OCI-LY7 (cell line): ENCODE measurements at regions not wholly inside any gene's neighbourhood (a gene's known extent, or its start where the extent isn't known, plus 50 kb on each side); places are given as distances from the start of the nearest gene placed in this dataset.

Source experiments
- BruUV-seq: library from RNA; stranded (reverse); fragments of 400-500 nt; replicated peaks from 2 replicates; lab custom pipeline; 2021; lab: Mats Ljungman, UMichigan
- CTCF ChIA-PET: fragments of 300-600 bp; sonication (Branson Sonifier 250); formaldehyde crosslinking; loops from one replicate; lab custom pipeline; 2022; ENCODE audit warnings: antibody characterized with exemption; ENCODE audit not compliant: unreplicated experiment; lab: Charles Lee
- POLR2A ChIA-PET: fragments of 300-600 bp; sonication (Branson Sonifier 250); formaldehyde crosslinking; loops from one replicate; lab custom pipeline; 2022; ENCODE audit warnings: antibody characterized with exemption; lab: Charles Lee
- DNase-seq: peaks from one replicate; pipeline ENCODE4 v3.0.0-alpha.2; 2015; ENCODE audit warnings: low spot score
- H2AFZ ChIP-seq: fragments of 200-600 bp; sonication (generic), shearing (Covaris generic); 2 replicates; pipeline ENCODE4 v1.6.1; 2014; ENCODE audit warnings: mild to moderate bottlenecking, antibody characterized with exemption, low read length, moderate library complexity
- H3K27ac ChIP-seq: fragments of 200-600 bp; sonication (generic); 2 replicates; pipeline ENCODE4 v1.5.1; 2014; ENCODE audit warnings: mixed run types, low read depth, mild to moderate bottlenecking, moderate library complexity, low read length, inconsistent platforms; ENCODE audit not compliant: poor library complexity, severe bottlenecking
- H3K36me3 ChIP-seq: fragments of 200-600 bp; sonication (generic); 2 replicates; pipeline ENCODE4 v1.6.1; 2014; ENCODE audit warnings: mild to moderate bottlenecking, antibody characterized with exemption, low read length, moderate library complexity, mixed read lengths; ENCODE audit not compliant: insufficient read depth
- H3K4me1 ChIP-seq: fragments of 200-600 bp; sonication (generic); 2 replicates; pipeline ENCODE4 v1.5.1; 2014; ENCODE audit warnings: mild to moderate bottlenecking, low read length; ENCODE audit not compliant: insufficient read depth, poor library complexity, severe bottlenecking
- H3K4me2 ChIP-seq: fragments of 200-600 bp; sonication (generic); 2 replicates; pipeline ENCODE4 v1.6.1; 2014; ENCODE audit warnings: mild to moderate bottlenecking, low read length
- H3K4me3 ChIP-seq: fragments of 200-600 bp; sonication (generic); 2 replicates; pipeline ENCODE4 v1.5.1; 2014; ENCODE audit warnings: mild to moderate bottlenecking, low read depth, low read length; ENCODE audit not compliant: poor library complexity, severe bottlenecking
- H3K79me2 ChIP-seq: fragments of 200-600 bp; sonication (generic); 2 replicates; pipeline ENCODE4 v1.6.1; 2016; ENCODE audit warnings: low read depth, mild to moderate bottlenecking, low read length, moderate library complexity, mixed read lengths; ENCODE audit not compliant: insufficient read depth
- H3K9me2 ChIP-seq: fragments of 200-600 bp; sonication (generic); 2 replicates; pipeline ENCODE4 v1.6.1; 2016; ENCODE audit warnings: mild to moderate bottlenecking, low read length, mixed read lengths; ENCODE audit not compliant: insufficient read depth
- H3K9me3 ChIP-seq: fragments of 200-600 bp; sonication (generic); 2 replicates; pipeline ENCODE4 v1.6.1; 2014; ENCODE audit warnings: mild to moderate bottlenecking, mixed run types, low read length, mixed read lengths
- H4K20me1 ChIP-seq: fragments of 200-600 bp; sonication (generic); 2 replicates; pipeline ENCODE4 v1.6.1; 2014; ENCODE audit warnings: mild to moderate bottlenecking, antibody characterized with exemption, low read length, moderate library complexity, mixed read lengths; ENCODE audit not compliant: insufficient read depth
- CTCF ChIP-seq: fragments of 200-600 bp; sonication (generic); conservative IDR thresholded peaks from 2 replicates; pipeline ENCODE4 v1.5.1; 2014; ENCODE audit warnings: mild to moderate bottlenecking, antibody characterized with exemption, low read length, moderate library complexity, mixed read lengths
- EZH2phosphoT487 ChIP-seq: fragments of 200-600 bp; sonication (generic); IDR thresholded peaks from 2 replicates; pipeline ENCODE4 v1.6.1; 2018; ENCODE audit warnings: low read depth, borderline replicate concordance, mild to moderate bottlenecking, mixed run types, antibody characterized with exemption, low read length, moderate library complexity, mixed read lengths
- intact Hi-C: fragments of 100-400 bp; cut with micrococcal nuclease; formaldehyde crosslinking; loops from one replicate; pipeline ENCODE4 v1.10.0; 2022; ENCODE audit not compliant: unreplicated experiment

DNA sequence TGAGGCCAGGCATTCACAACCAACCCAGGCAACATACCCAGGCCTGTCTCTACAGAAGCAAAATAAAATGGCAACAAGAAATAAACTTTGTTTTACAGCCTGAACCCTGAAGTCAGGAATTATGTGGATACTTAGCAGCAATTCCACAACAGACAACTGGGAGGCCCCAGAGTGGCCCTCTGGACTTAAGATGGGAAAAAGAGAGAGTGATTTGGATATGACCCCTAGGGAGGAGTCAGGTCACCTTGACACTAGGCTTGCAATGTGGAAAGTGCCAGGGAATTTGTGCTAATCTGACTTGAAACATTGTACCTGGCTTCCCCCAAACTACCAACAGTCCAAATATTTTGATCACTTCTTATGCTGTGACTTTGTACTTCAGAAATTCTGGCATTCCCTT lies 193.1 kb downstream of the PARM1 start:
- intact Hi-C loops, result no loop called here
- Histone ChIP-seq H3K4me2 (no peak overlapping the region), H3K27ac (no peak overlapping the region), H3K79me2 (no peaks in the 10 kb centered on the region), H3K4me1 (no peaks in the 10 kb centered on the region), H3K9me3 (no peaks in the 10 kb centered on the region), H3K36me3 (no peaks in the 10 kb centered on the region), H3K9me2 (no peaks in the 10 kb centered on the region), H2AFZ (no peak overlapping the region), H4K20me1 (no peaks in the 10 kb centered on the region), H3K4me3 (no peak overlapping the region)
- TF ChIP-seq EZH2phosphoT487, result no peak
- BruUV-seq, result no TSS peak
- ChIA-PET POLR2A (no interaction called here), CTCF (no interaction called here)
- DNase-seq, result no peak

DNA sequence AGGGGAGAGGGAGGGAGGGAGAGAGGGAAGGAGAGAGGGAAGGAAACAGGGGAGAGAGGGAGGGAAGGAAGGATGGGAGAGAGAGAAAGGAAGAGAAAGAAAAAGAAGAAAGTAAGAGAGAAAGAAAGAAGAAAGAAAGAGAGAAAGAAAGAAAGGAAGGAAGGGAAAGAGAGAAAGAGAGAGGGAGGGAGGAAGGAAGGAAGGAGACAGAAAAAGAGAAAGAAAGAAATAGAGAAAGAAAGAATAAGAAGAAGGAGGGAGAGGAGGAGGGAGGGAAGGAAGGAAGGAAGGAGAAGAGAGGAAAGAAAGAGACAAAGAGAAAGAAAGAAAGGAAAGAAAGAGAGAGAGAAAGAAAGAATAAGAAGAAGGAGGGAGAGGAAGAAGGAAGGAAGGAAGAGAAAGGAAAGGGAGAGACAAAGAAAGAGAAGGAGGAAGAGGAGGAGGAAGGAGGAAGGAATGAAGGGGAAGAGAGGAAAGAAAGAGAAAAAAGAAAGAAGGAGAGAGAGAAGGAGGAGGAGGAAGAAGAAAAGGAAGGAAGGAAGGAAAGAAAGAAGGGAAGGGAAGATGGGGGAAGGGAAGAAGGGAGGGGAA lies 189.6 kb downstream of the PARM1 start:
- no peak for TF ChIP-seq EZH2phosphoT487
- no peak for TF ChIP-seq CTCF
- no TSS peak for BruUV-seq

GRCh38 chr4:75118739-75119138 lies 185.8 kb downstream of the PARM1 start:
- CTCF ChIA-PET, result no interaction called here
- no peak overlapping the region for H3K4me2 ChIP-seq
- H3K9me2 ChIP-seq, result no peaks in the 10 kb centered on the region
- TF ChIP-seq EZH2phosphoT487, result no peak
- H3K4me1 ChIP-seq, result no peaks in the 10 kb centered on the region
- no peaks in the 10 kb centered on the region for H3K9me3 ChIP-seq
- H2AFZ ChIP-seq, result no peak overlapping the region
- no peak for DNase-seq
- H3K36me3 ChIP-seq, result no peaks in the 10 kb centered on the region
- intact Hi-C loops, result no loop called here
- no peaks in the 10 kb centered on the region for H4K20me1 ChIP-seq
- H3K27ac ChIP-seq, result no peak overlapping the region
- H3K4me3 ChIP-seq, result no peak overlapping the region
- H3K79me2 ChIP-seq, result no peaks in the 10 kb centered on the region
- no TSS peak for BruUV-seq
- POLR2A ChIA-PET, result no interaction called here

More for the DNA sequence above, 189.6 kb downstream of the PARM1 start:
- Histone ChIP-seq H2AFZ (no peak overlapping the region), H3K79me2 (no peaks in the 10 kb centered on the region), H3K9me3 (no peaks in the 10 kb centered on the region), H3K4me1 (no peaks in the 10 kb centered on the region), H3K4me3 (no peak overlapping the region), H3K4me2 (no peak overlapping the region), H3K36me3 (no peaks in the 10 kb centered on the region), H3K27ac (no peak overlapping the region), H4K20me1 (no peaks in the 10 kb centered on the region), H3K9me2 (no peaks in the 10 kb centered on the region)
- POLR2A ChIA-PET, result interaction anchor here (0.6 kb wide), 1 partner anchor 9 kb away, joined by 3 read pairs; no protein-coding TSS in a partner anchor
- intact Hi-C loops, result no loop called here
- DNase-seq, result no peak
- CTCF ChIA-PET, result no interaction called here

GRCh38 chr4:75110061-75110460 lies 177.1 kb downstream of the PARM1 start:
- H3K79me2 ChIP-seq, result no peaks in the 10 kb centered on the region
- no peaks in the 10 kb centered on the region; the same call in 1 of the 2 replicates for H3K9me2 ChIP-seq
- BruUV-seq, result no TSS peak
- intact Hi-C loops, result no loop called here
- no peak overlapping the region for H3K27ac ChIP-seq
- H3K4me2 ChIP-seq, result no peak overlapping the region
- no peak overlapping the region for H2AFZ ChIP-seq
- no peak for DNase-seq
- ChIA-PET CTCF (no interaction called here), POLR2A (interaction anchor here (0.6 to 0.7 kb wide), 2 partner anchors 118 to 276 kb away, joined by 3 read pairs; no protein-coding TSS in a partner anchor)
- no peaks in the 10 kb centered on the region for H3K9me3 ChIP-seq
- no peak for TF ChIP-seq EZH2phosphoT487
- TF ChIP-seq CTCF, result no peak
- no peaks in the 10 kb centered on the region for H4K20me1 ChIP-seq
- H3K4me1 ChIP-seq, result no peaks in the 10 kb centered on the region
- H3K4me3 ChIP-seq, result no peak overlapping the region
- no peaks in the 10 kb centered on the region for H3K36me3 ChIP-seq
